Stimulated activated CD4-positive, alpha-beta T cell treated with anti-CD3 and anti-CD28 coated beads, Interleukin-1b, Interleukin-23, amount 100 ng/mL, for 48 hours (primary cell): ENCODE measurements at regions not wholly inside any gene's neighbourhood (a gene's known extent, or its start where the extent isn't known, plus 50 kb on each side); places are given as distances from the start of the nearest gene placed in this dataset.
"Not testable (repeated sequence)": the region's sequence is repeated elsewhere in the genome, so short reads cannot be mapped to it uniquely, and the experiment has no call there.

Source experiments
- DNase-seq: peaks from one replicate; pipeline ENCODE4 v3.0.0-alpha.2; 2020

DNA sequence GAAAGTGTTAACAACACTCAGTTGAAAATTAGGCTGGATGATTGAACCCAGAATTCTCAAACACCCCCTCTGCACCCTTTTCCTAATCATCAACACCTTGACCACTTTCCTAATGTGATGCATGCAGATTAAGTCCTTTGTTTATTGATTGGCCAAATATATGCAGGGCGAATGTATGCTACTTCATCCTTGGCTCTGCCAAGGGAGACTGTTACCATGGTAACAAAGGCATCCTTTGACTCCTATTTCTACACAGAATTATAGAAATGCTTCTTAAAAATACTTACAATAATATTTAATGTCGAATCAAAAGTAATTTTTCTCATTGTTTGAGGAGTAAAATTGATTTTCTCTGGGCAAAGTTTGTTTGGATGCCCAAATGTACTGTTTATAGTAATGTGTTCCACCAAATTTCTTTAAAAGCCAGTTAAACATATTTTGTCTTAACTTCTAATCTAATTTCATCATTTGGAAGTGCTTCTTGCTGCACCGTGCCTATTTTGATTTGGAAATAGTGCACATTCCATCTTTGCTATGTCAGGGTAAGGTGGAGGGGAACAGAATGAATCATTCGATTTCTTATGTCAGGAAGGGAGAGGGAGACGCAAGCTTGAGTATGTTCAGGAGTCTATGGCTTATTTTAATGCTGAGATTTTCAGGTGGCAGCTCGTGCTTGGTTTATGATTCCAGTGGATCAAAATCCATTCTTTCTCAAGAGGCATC, 1384.3 kb upstream of the WWC1 start:
- DNase-seq: no peak

DNA sequence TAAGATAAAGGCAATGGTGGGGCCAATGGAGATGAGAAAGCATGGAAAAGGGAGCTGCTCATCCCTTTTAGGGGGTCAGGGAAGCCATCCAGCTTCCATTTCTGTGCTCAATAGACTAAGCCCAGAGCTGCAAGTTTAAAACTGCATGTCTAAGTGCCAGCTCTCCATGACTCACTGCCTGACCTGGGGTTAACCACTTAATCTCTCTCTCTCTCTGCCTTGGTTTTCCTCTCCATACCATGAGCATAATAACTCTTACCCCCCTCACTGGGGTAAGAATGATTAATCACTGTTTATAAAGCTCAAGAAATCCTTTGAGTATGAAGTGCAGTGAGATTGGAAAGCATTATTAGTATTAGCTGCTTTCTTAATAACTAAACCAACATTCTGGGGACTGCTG, 1382.4 kb upstream of the WWC1 start:
- no peak for DNase-seq

GRCh38 chr5:166909926-166910325, 1381.5 kb upstream of the WWC1 start:
- no peak for DNase-seq

GRCh38 chr5:166910995-166911394, 1380.5 kb upstream of the WWC1 start:
- DNase-seq: no peak

DNA sequence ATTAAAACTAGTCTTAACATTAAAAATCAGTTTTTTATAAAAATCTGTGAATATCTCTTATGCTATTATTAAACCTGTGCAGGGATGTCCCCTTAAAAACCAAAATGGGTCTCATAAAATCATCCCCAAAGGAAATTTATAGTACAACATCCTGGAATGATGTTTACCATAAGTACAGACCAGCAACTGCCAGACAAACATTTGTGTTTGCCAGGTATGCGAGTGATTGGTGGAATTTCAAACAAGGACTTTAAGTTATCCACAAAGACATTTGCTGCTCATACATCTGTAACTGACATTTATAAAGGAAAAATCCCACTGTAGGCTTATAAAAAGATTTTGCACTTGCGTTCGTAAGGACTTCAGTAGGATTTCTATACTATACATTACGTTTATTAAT, 1375.4 kb upstream of the WWC1 start:
- no peak for DNase-seq

DNA sequence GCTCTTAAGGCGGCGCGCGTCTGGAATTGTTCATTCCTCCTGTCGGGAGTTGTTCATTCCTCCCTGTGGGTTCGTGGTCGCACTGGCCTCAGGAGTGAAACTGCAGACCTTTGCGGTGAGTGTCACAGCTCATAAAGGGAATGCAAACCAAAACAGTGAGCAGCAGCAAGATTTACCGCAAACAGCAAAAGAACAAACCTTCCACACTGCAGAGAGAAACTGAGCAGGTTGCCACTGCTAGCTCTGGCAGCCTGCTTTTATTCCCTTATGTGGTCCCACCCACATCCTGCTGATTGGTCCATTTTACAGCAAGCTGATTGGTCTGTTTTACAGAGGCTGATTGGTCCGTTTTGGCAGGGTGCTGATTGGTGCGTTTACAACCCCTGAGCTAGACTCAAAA, 1365.3 kb upstream of the WWC1 start:
- no peak for DNase-seq

- DNase-seq: not testable (repeated sequence)
Observed at GRCh38 chr5:166926806-166927475, 1364.5 kb upstream of the WWC1 start.

DNA sequence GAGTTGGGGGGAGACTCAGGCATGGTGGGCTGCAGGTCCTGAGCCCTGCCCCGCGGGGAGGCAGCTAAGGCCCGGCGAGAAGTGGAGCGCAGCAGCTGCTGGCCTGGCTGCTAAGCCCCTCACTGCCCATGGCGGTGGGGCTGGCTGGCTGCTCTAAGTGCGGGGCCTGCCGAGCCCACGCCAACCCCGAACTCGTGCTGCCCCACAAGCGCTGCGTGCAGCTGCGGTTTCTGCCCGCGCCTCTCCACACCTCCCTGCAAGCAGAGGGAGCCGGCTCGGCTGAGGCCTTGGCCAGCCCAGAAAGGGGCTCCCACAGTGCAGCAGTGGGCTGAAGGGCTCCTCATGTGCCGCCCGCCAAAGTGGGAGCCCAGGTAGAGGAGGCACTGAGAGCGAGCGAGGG, 1355.1 kb upstream of the WWC1 start:
- no peak for DNase-seq

GRCh38 chr5:166938071-166938470, 1353.4 kb upstream of the WWC1 start:
- DNase-seq: no peak

- no peak for DNase-seq
Observed at GRCh38 chr5:166942948-166943347, 1348.5 kb upstream of the WWC1 start.

GRCh38 chr5:166947045-166947444, 1344.4 kb upstream of the WWC1 start:
- no peak for DNase-seq

DNA sequence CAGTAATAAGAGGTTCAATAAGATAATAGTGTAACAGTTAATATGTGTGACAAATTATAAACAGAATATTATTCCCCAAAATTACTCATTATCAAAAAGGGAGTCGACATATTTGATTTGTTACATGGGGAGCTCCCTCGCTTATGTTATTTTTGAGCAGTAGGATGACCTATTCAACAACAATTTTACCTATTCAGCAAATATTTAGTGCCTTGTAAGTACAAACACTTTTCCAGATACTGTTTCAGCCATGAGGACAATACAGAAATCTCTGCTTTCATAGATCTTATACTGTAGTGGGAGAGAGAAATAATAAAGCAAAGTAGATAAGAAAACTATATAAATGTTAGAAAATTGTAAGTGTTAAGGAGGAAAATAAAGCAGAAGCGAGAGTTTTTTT, 1342.8 kb upstream of the WWC1 start:
- no peak for DNase-seq

DNA sequence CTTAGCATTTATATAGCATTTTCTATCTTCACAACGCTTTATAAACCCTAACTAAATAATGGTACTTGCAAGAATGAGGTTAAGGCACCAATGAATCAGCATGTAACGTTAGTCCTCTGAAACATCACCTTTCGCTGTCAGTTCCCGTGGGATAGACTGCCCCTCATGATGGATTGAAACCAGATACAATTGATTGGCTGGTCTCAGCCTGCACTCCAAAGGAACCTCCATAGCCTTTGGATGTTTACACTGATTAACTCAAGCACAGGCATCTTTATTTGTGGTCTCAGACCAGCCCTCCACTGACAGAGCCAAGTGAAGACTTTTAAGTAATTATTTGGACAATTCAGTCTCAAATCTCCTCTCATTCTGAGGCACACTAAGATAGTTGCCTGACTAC, 1339.4 kb upstream of the WWC1 start:
- DNase-seq: no peak

DNA sequence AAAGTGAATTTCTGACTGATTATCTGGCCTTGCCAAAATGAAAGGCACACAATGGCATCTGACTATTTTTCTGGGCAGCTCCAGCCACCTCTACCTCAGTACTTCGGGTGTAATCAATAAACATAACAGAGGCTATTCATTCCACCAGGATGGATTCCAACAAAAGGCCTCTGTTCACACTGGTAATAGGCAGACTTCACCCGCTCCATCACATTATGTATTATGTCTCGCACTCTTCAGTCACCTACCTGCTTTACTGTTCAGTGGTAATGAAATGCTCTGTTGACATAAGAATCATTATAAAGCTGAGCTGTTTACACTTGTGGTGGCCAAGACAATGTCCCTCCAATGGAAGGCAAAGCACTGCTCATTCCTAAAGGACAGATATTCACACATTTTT, 1333.7 kb upstream of the WWC1 start:
- no peak for DNase-seq

DNA sequence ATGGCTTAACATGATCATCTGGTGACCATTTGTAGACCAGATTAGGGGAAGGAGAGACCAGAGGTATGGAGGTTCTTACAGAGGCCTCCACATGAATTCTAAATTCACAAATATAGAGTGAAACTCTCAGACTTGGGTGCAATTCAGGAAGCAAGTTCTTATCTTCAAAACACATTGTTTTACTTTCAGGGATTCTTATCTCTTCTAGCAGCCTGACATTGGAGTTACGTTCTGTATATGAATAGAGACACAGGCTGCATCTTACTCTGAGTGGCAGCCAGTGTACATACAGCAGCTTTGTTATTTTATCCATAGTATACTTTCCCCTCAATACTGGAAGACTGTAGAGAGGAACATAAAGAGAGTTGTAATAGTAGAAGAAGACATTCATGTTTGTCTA, 1331.7 kb upstream of the WWC1 start:
- DNase-seq: no peak

- no peak for DNase-seq
Observed at GRCh38 chr5:166961028-166961427, 1330.4 kb upstream of the WWC1 start.

- DNase-seq: no peak
Observed at GRCh38 chr5:166961913-166962312, 1329.5 kb upstream of the WWC1 start.

DNA sequence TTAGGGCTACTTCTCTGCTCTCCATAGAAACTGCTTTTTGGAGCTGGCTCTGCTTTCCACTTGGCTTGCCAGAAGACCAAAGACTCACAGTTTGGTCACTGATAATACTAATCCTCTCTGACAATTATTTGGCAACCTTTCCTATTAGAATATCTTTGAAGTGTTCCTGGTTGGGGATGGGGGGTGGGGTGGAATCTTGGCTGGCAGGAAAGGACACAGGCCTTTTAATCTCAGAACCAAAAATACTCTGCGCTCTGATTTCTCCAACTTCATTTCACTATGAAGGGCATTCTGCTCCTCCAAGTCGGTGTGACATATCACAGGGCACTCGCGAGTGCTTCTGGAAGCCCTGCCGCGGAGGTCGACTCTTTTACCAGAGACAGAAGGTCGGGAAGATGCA, 1329.0 kb upstream of the WWC1 start:
- DNase-seq: no peak

DNA sequence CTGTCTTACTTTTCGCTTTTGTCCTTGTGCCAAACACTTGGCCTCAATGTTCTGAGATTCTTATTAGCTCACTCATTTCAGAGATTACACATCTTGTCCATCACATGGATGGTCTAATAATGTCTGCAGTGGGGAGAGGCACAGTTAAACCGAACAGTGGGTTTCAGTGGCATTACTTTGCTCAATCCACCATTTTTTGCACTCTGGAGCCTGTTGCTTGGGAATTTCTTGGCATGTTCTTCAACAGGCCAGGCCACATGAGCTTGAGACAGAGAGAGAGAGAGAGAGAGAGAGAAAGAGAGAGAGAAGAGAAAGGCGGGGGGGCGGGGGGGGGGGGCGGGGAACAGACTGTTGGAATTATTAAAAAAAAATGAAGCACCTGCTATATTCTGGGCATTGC, 1327.8 kb upstream of the WWC1 start:
- DNase-seq: no peak

- no peak for DNase-seq
Observed at GRCh38 chr5:166977911-166978422, 1313.5 kb upstream of the WWC1 start.

GRCh38 chr5:166979307-166979895, 1312.0 kb upstream of the WWC1 start:
- no peak for DNase-seq

- no peak for DNase-seq
Observed at GRCh38 chr5:166980666-166981065, 1310.8 kb upstream of the WWC1 start.

- DNase-seq: no peak
Observed at GRCh38 chr5:166982226-166982625, 1309.2 kb upstream of the WWC1 start.

GRCh38 chr5:166991601-166992000, 1299.8 kb upstream of the WWC1 start:
- no peak for DNase-seq
